ENCODE measurements at regions not wholly inside any gene's neighbourhood (a gene's known extent, or its start where the extent isn't known, plus 50 kb on each side); places are given as distances from the start of the nearest gene placed in this dataset.

GRCh38 chr18:34647251-34647650 is 62.8 kb upstream of the DTNA start:
- no peak overlapping the region for H3K4me3 ChIP-seq (replicated peaks in 1 of 3; ENCODE audit: insufficient read depth in 1 of 3, low read depth in 1 of 3, low read length in 3 of 3)
- no peaks in the 10 kb centered on the region for H3K9me1 ChIP-seq (replicated peaks; ENCODE audit: control insufficient read depth, extremely low read depth, insufficient read depth, low read length)
- no peaks in the 10 kb centered on the region for H3K36me3 ChIP-seq (ENCODE audit: control insufficient read depth in 2 of 2, extremely low read depth in 1 of 2, insufficient read depth in 2 of 2, low read length in 2 of 2)
- no peak overlapping the region for H3K27ac ChIP-seq (ENCODE audit: insufficient read depth, low read depth, low read length)
- TF ChIP-seq JUN (IDR thresholded peaks at IDR 0.05; ENCODE audit: borderline replicate concordance, insufficient read depth, insufficient read length, low read depth) (no peak), FOS (IDR thresholded peaks at IDR 0.05; ENCODE audit: borderline replicate concordance, insufficient read depth, low read length) (no peak), POLR2A (IDR thresholded peaks at IDR 0.05; ENCODE audit: low read depth, low read length) (no peak), MYC (IDR thresholded peaks at IDR 0.05; ENCODE audit: low read depth, low read length) (no peak), MAX (IDR thresholded peaks at IDR 0.05; ENCODE audit: insufficient read depth, insufficient read length) (no peak), GATA2 (IDR thresholded peaks at IDR 0.05; ENCODE audit: insufficient read depth, insufficient read length, low read depth, low read length) (no peak)
- POLR2A ChIA-PET, result no interaction called here
- no peak overlapping the region for H3K4me2 ChIP-seq (ENCODE audit: insufficient read depth, low read length)
- no peaks in the 10 kb centered on the region for H3K79me2 ChIP-seq (ENCODE audit: control insufficient read depth, insufficient read depth, low read length)
- H2AFZ ChIP-seq (ENCODE audit: low read depth, low read length), result no peak overlapping the region
- no peak for FAIRE-seq
- CTCF ChIA-PET, result interaction anchor here (1.5 to 8.8 kb wide), 2 partner anchors 13 to 141 kb away, joined by 3 to 64 read pairs; no protein-coding TSS in a partner anchor
- intact Hi-C loops (cut with micrococcal nuclease), result no loop called here
- H3K9ac ChIP-seq (replicated peaks; ENCODE audit: extremely low read depth, insufficient read depth, low read length), result no peak overlapping the region
- dilution Hi-C loops (cut with MboI; ENCODE audit: extremely low pct_ligation_motif_present, low sequenced_read_pairs), result no loop called here
- H3K27me3 ChIP-seq (ENCODE audit: control insufficient read depth in 2 of 2, insufficient read depth in 2 of 2, low read length in 2 of 2), result no peaks in the 10 kb centered on the region
- BruUV-seq (replicated peaks), result no TSS peak
- H3K4me1 ChIP-seq (ENCODE audit: control insufficient read depth, extremely low read depth, insufficient read depth, low read length), result no peaks in the 10 kb centered on the region
- H4K20me1 ChIP-seq (replicated peaks; ENCODE audit: control insufficient read depth, extremely low read depth, insufficient read depth, low read length), result no peaks in the 10 kb centered on the region
- no peaks in the 10 kb centered on the region for H3K9me3 ChIP-seq (replicated peaks; ENCODE audit: control insufficient read depth, insufficient read depth, low read length)
- no peak for DNase-seq (ENCODE audit: low read depth, low spot score)

- H3K36me3 ChIP-seq (ENCODE audit: control insufficient read depth in 2 of 2, extremely low read depth in 1 of 2, insufficient read depth in 2 of 2, low read length in 2 of 2), result no peaks in the 10 kb centered on the region
- H3K79me2 ChIP-seq (ENCODE audit: control insufficient read depth, insufficient read depth, low read length), result no peaks in the 10 kb centered on the region
- POLR2A ChIA-PET, result no interaction called here
- no peak for TF ChIP-seq MAX (IDR thresholded peaks at IDR 0.05; ENCODE audit: insufficient read depth, insufficient read length)
- no peak for TF ChIP-seq POLR2A (IDR thresholded peaks at IDR 0.05; ENCODE audit: low read depth, low read length)
- no peak for TF ChIP-seq MYC (IDR thresholded peaks at IDR 0.05; ENCODE audit: low read depth, low read length)
- TF ChIP-seq CTCF (IDR thresholded peaks at IDR 0.05; ENCODE audit: extremely low read depth in 1 of 2, insufficient read depth in 1 of 2, low read depth in 1 of 2, low read length in 2 of 2), result no peak
- no peak for TF ChIP-seq POLR2AphosphoS5 (IDR thresholded peaks at IDR 0.05; ENCODE audit: insufficient read depth, low read depth, low read length)
- TF ChIP-seq FOS (IDR thresholded peaks at IDR 0.05; ENCODE audit: borderline replicate concordance, insufficient read depth, low read length), result no peak
- TF ChIP-seq JUN (IDR thresholded peaks at IDR 0.05; ENCODE audit: borderline replicate concordance, insufficient read depth, insufficient read length, low read depth), result no peak
- no peak for TF ChIP-seq EZH2 (IDR thresholded peaks at IDR 0.05; ENCODE audit: borderline replicate concordance, low read depth, low read length, severe bottlenecking)
- TF ChIP-seq GATA2 (IDR thresholded peaks at IDR 0.05; ENCODE audit: insufficient read depth, insufficient read length, low read depth, low read length), result no peak
- no peak overlapping the region for H3K4me2 ChIP-seq (ENCODE audit: insufficient read depth, low read length)
- BruUV-seq (replicated peaks), result no TSS peak
- no peak overlapping the region for H2AFZ ChIP-seq (ENCODE audit: low read depth, low read length)
- no peak for DNase-seq (ENCODE audit: low read depth, low spot score)
- H3K9ac ChIP-seq (replicated peaks; ENCODE audit: extremely low read depth, insufficient read depth, low read length), result no peak overlapping the region
- no peaks in the 10 kb centered on the region for H3K9me3 ChIP-seq (replicated peaks; ENCODE audit: control insufficient read depth, insufficient read depth, low read length)
- CTCF ChIA-PET, result interaction anchor here (8.8 kb wide), 1 partner anchor 12 kb away, joined by 64 read pairs; no protein-coding TSS in a partner anchor
- H4K20me1 ChIP-seq (replicated peaks; ENCODE audit: control insufficient read depth, extremely low read depth, insufficient read depth, low read length), result no peaks in the 10 kb centered on the region
- no peak overlapping the region for H3K27ac ChIP-seq (ENCODE audit: insufficient read depth, low read depth, low read length)
- H3K27me3 ChIP-seq (ENCODE audit: control insufficient read depth in 2 of 2, insufficient read depth in 2 of 2, low read length in 2 of 2), result no peaks in the 10 kb centered on the region
- H3K9me1 ChIP-seq (replicated peaks; ENCODE audit: control insufficient read depth, extremely low read depth, insufficient read depth, low read length), result no peaks in the 10 kb centered on the region
- intact Hi-C loops (cut with micrococcal nuclease), result no loop called here
- dilution Hi-C loops (cut with MboI; ENCODE audit: extremely low pct_ligation_motif_present, low sequenced_read_pairs), result no loop called here
- no peak overlapping the region for H3K4me3 ChIP-seq (replicated peaks in 1 of 3; ENCODE audit: insufficient read depth in 1 of 3, low read depth in 1 of 3, low read length in 3 of 3)
- FAIRE-seq, result no peak
- H3K4me1 ChIP-seq (ENCODE audit: control insufficient read depth, extremely low read depth, insufficient read depth, low read length), result no peaks in the 10 kb centered on the region
Observed at GRCh38 chr18:34648269-34648985, 61.7 kb upstream of the DTNA start.

Measured in endothelial cell of umbilical vein (primary cell).